ENCODE measurements at regions not wholly inside any gene's neighbourhood (a gene's known extent, or its start where the extent isn't known, plus 50 kb on each side); places are given as distances from the start of the nearest gene placed in this dataset.

- no peak for DNase-seq (ENCODE audit: extremely low read depth in 1 of 11, low read depth in 9 of 11, low spot score in 4 of 11)
Observed at GRCh38 chr22:44442186-44442815, 55.7 kb downstream of the RTL6 start.

DNA sequence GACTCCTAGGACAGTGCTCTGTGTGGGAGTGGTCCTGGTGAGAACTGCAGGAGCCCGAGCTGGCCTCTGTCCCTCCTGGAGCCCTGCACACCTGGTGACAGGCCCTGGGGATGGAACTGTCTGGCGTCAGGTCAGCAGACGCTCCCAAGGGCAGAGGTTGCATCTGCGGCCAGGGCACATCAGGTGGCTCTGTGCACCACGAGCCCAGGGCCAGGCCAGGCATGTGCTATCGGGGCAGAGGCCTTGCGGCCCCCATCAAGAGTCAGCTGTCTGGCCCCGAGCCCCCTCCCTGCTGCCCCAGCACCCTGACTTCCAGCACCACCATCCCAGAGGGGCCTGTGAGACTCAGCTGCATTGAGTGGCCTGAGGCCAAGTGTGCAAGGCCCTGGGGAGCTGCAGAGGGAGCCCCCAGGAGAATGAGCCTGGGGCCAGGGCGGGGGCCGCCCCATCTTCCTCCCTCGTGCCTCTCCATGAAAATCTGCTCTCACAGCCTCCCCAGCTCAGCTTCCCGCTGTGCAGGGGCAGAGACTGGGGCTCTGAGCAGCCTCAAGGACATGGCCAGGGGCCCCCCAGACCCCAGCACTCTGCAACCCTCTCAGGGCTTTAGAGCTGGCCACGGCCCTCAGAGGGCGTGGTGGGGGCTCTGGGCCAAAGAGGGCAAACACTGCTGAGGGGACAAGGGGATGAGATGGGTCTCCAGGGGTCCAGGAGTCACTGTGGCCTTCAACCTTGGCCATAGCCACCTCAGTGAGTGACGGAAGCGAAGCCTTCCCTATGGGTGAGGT lies 56.4 kb downstream of the RTL6 start:
- no peak for DNase-seq (ENCODE audit: extremely low read depth in 1 of 11, low read depth in 9 of 11, low spot score in 4 of 11)

DNA sequence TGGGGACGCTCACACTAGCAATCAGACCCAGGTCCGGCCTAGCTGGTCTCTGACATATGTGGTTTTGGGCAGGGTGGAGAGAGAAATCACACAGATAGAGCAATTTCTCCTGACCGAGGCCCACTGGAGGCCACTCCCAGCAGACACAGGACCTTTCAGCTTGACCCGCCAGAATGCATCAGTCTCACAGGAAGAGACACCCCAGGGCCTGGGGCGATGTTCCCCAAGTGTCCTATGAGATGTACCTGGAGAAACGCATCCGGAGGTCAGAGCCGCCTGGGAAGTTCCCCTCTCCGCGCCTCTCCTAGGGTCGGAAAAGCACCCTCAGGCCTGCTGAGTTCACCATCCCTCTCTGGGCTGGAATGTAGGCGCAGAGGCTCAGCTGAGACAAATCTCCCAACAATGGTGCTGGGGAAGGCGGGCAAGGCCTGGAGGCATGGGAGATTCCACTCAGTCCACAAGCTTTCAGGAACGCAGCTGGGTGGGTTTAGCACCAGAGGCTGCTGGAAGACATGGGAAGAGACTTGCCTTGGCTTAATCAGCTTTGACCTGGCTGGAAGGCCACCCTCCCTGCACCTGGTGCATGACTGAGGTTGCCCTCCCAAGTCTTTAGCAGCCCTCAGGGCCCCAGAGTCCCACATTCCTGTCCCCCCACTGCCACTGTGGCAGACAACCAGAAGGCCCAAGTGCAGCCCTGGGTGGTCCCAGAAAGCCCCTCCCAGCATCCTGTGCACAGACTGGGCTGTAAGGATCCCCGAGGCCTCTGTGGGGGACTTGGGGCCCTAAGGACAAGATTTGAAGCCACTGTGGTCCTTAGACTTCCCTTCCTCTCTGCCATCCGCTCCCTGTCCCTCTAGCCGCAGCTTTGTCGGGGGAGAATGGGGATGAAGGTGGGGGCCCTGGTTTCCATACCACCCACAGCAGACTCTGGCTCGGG lies 57.5 kb downstream of the RTL6 start:
- DNase-seq (ENCODE audit: extremely low read depth in 1 of 11, low read depth in 9 of 11, low spot score in 4 of 11), result no peak

GRCh38 chr22:44439356-44440223 lies 58.4 kb downstream of the RTL6 start:
- DNase-seq (ENCODE audit: extremely low read depth in 1 of 11, low read depth in 9 of 11, low spot score in 4 of 11), result no peak

- no peak for DNase-seq (ENCODE audit: extremely low read depth in 1 of 11, low read depth in 9 of 11, low spot score in 4 of 11)
Observed at GRCh38 chr22:44438481-44439131, 59.4 kb downstream of the RTL6 start.

DNA sequence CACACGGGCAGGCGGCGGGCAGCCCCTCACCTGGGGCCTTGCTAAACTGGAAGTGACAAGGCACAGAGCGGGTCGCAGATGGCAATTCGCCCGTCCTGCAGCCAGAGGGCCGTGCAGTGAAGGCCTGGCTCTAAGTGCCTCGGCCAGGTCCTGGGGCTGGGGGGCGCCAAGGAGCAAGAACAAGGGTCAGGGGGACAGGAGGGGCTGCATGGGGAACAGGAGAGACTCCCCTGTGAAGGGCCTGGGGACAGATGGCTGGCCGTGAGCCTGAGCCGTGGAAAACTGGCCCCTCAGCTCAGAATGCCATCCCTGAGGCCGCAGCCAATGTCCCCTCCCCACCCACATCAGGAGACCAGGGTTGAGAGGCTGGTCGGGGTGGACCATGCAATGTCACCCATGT lies 60.0 kb downstream of the RTL6 start:
- no peak for DNase-seq (ENCODE audit: extremely low read depth in 1 of 11, low read depth in 9 of 11, low spot score in 4 of 11)

DNA sequence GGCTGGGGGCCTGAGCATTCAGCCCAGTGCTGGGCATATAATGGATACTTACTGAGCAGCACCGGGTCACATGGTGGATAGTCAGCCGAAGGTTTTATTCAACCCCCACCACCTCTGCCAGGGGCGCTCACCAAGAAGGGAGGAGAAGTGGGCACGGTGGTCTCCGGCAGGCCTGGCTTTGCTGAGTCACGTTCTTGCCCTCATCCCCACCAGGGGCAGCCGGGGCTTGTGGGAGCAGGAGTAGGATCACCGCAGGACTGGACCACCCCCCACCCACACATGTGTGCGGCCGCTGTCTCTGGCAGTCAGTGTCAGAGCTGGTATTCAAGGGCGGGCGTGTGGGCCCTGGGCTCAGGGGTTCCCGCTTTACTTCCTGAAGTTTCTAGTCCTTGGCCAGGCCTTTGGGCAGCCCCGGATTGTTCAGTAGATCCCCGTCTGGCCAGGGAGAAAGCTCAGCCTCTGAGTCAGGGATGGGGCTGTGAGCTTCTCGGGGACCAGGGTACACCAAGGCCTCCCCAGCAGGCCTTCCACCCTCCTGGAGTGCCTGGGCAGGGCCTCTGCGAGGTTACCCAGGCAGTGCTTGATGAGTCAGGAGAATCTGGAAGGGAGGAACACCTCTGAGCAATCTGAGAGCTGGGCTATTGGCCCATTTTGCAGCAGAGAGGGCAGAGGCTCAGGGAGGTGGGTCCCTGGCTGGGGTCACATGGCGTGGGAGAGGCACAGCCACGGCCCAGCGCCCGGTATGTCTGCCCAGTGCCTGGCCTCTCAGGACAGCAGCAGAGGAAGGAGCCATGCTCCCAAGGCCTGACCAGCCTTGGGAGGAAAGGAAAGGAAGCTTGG lies 60.6 kb downstream of the RTL6 start:
- DNase-seq (ENCODE audit: extremely low read depth in 1 of 11, low read depth in 9 of 11, low spot score in 4 of 11), result no peak

- DNase-seq (ENCODE audit: extremely low read depth in 1 of 11, low read depth in 9 of 11, low spot score in 4 of 11), result no peak
Observed at GRCh38 chr22:44436736-44437135, 61.3 kb downstream of the RTL6 start.

- DNase-seq (ENCODE audit: extremely low read depth in 1 of 11, low read depth in 9 of 11, low spot score in 4 of 11), result no peak
Observed at GRCh38 chr22:44431256-44431655, 66.8 kb downstream of the RTL6 start.

DNA sequence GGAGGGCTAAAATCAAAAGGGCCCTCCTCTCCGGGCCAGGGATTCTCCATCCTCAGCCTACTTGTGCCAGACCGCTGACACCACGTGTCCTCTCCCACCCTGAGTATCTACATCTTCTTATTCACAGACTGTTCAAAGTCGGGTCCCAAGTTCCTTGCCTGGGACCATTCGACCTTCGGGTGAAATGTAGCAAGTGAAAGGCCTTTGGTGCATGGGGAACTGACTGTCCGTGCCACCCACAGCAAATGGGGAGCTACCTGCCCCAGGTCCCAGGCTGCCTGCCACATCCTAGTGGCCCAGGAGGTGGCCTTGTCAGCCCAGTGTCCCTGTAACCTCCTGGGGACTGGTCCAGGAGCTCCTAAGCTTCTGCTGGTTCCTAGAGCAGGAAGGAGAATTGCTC lies 67.3 kb downstream of the RTL6 start:
- DNase-seq (ENCODE audit: extremely low read depth in 1 of 11, low read depth in 9 of 11, low spot score in 4 of 11), result no peak

- DNase-seq (ENCODE audit: extremely low read depth in 1 of 11, low read depth in 9 of 11, low spot score in 4 of 11), result no peak
Observed at GRCh38 chr22:44429941-44430587, 68.0 kb downstream of the RTL6 start.

GRCh38 chr22:44428941-44429830 lies 68.8 kb downstream of the RTL6 start:
- no peak for DNase-seq (ENCODE audit: extremely low read depth in 1 of 11, low read depth in 9 of 11, low spot score in 4 of 11)

- no peak for DNase-seq (ENCODE audit: extremely low read depth in 1 of 11, low read depth in 9 of 11, low spot score in 4 of 11)
Observed at GRCh38 chr22:44427611-44428470, 70.2 kb downstream of the RTL6 start.

DNA sequence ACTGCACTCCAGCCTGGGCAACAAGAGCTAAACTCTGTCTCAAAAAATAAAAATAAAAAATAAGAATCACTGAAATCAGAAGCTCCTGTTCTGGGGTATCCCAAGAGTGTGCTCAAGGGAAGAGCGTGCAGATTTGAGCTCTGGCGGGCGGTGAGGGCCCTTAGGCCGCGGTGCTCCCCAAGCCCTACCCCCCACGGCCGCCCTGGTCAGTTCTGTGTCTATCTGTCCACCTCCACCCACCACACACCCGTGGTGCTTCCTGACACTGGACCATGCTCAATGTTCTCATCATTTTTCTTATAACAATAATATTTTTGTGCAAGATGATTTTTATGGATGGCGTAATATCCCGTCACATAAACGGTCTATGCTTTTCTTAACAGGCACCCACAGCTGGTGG lies 71.1 kb downstream of the RTL6 start:
- DNase-seq (ENCODE audit: extremely low read depth in 1 of 11, low read depth in 9 of 11, low spot score in 4 of 11), result no peak

DNA sequence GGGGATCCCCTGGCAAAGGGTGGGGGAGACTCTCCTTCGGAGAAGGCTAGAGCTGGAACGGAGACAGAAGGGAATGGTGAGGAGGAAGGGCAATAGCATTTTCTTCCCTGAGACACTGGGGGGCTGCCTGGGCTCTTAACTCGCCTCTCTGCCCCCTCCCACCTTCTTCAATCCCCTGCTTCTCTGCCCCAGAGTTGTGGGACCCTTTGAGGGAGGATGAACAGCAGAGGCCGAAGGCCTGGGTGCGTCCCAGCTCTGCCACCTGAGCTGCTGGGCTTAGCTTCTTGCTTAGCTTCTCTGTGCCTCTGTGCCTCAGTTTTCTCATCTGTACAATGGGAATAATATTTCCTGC lies 72.4 kb downstream of the RTL6 start:
- DNase-seq (ENCODE audit: extremely low read depth in 1 of 11, low read depth in 9 of 11, low spot score in 4 of 11), result no peak
